ENCODE measurements at regions not wholly inside any gene's neighbourhood (a gene's known extent, or its start where the extent isn't known, plus 50 kb on each side); places are given as distances from the start of the nearest gene placed in this dataset.

DNA sequence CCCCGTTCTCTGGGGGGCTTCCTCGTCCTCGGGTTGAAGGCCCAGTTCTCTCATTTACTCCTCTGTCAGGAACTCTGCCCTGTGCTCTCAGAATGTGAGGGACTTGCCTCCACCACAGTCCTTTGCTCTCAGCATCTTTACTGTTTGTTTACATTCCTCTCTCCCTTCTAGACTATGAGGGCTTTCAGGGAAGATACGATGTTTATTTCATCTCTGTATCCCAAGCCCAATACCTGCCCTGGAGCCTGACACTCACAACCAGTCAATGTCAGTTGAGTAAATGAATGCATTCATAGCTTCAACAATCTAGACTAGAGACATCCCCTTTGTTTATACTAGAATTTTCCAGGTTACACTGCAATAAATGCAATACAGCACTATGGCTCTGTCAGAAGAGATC, 409.6 kb upstream of the CDH11 start:
- H3K27ac ChIP-seq (replicated peaks): no peak overlapping the region
- DNase-seq (ENCODE audit: low read depth in 1 of 2, low spot score in 1 of 2): no peak
- TF ChIP-seq, protein P1, sequence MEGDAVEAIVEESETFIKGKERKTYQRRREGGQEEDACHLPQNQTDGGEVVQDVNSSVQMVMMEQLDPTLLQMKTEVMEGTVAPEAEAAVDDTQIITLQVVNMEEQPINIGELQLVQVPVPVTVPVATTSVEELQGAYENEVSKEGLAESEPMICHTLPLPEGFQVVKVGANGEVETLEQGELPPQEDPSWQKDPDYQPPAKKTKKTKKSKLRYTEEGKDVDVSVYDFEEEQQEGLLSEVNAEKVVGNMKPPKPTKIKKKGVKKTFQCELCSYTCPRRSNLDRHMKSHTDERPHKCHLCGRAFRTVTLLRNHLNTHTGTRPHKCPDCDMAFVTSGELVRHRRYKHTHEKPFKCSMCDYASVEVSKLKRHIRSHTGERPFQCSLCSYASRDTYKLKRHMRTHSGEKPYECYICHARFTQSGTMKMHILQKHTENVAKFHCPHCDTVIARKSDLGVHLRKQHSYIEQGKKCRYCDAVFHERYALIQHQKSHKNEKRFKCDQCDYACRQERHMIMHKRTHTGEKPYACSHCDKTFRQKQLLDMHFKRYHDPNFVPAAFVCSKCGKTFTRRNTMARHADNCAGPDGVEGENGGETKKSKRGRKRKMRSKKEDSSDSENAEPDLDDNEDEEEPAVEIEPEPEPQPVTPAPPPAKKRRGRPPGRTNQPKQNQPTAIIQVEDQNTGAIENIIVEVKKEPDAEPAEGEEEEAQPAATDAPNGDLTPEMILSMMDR (IDR thresholded peaks at IDR 0.05; ENCODE audit: insufficient read depth, low read length): no peak
- TF ChIP-seq GABPA (IDR thresholded peaks at IDR 0.05; ENCODE audit: low read depth): no peak
- TF ChIP-seq, protein P2, sequence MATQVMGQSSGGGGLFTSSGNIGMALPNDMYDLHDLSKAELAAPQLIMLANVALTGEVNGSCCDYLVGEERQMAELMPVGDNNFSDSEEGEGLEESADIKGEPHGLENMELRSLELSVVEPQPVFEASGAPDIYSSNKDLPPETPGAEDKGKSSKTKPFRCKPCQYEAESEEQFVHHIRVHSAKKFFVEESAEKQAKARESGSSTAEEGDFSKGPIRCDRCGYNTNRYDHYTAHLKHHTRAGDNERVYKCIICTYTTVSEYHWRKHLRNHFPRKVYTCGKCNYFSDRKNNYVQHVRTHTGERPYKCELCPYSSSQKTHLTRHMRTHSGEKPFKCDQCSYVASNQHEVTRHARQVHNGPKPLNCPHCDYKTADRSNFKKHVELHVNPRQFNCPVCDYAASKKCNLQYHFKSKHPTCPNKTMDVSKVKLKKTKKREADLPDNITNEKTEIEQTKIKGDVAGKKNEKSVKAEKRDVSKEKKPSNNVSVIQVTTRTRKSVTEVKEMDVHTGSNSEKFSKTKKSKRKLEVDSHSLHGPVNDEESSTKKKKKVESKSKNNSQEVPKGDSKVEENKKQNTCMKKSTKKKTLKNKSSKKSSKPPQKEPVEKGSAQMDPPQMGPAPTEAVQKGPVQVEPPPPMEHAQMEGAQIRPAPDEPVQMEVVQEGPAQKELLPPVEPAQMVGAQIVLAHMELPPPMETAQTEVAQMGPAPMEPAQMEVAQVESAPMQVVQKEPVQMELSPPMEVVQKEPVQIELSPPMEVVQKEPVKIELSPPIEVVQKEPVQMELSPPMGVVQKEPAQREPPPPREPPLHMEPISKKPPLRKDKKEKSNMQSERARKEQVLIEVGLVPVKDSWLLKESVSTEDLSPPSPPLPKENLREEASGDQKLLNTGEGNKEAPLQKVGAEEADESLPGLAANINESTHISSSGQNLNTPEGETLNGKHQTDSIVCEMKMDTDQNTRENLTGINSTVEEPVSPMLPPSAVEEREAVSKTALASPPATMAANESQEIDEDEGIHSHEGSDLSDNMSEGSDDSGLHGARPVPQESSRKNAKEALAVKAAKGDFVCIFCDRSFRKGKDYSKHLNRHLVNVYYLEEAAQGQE (IDR thresholded peaks at IDR 0.05; ENCODE audit: insufficient replicate concordance, low read depth): no peak
- TF ChIP-seq SPI1 (IDR thresholded peaks at IDR 0.05; ENCODE audit: borderline replicate concordance, low read depth): no peak
- no peak for TF ChIP-seq POLR2AphosphoS5 (IDR thresholded peaks at IDR 0.05; ENCODE audit: low read depth)

DNA sequence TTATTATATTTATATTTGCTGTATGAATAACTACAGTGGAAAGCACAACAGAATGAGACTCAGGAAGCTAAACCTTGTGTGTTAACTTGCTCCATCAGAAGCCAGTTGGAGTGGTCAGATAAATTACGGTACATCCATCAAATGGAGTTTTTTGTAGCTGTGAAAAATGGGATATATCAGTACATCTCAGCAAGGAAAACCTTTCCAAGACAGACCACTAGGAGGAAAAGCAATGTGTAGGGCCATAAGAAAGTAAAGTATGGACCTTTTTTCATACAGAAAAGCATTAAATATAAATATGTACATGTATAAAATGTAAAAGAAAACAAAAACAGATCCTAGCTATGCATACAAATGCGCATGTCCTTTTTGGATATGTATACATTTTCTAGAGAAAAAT, 403.8 kb upstream of the CDH11 start:
- TF ChIP-seq POLR2AphosphoS5 (IDR thresholded peaks at IDR 0.05; ENCODE audit: low read depth) (no peak), GABPA (IDR thresholded peaks at IDR 0.05; ENCODE audit: low read depth) (no peak), SPI1 (IDR thresholded peaks at IDR 0.05; ENCODE audit: borderline replicate concordance, low read depth) (no peak)
- TF ChIP-seq, protein P1 (IDR thresholded peaks at IDR 0.05; ENCODE audit: insufficient read depth, low read length): no peak
- TF ChIP-seq, protein P2 (IDR thresholded peaks at IDR 0.05; ENCODE audit: insufficient replicate concordance, low read depth): no peak
- DNase-seq (ENCODE audit: low read depth in 1 of 2, low spot score in 1 of 2): no peak
- H3K4me3 ChIP-seq (replicated peaks; ENCODE audit: insufficient read depth, low read length): no peak overlapping the region
- no peak overlapping the region for H3K27ac ChIP-seq (replicated peaks)
- peaks cover 11% of the 10 kb centered on the region for H3K27me3 ChIP-seq (ENCODE audit: insufficient read depth, poor library complexity, severe bottlenecking)

More for the DNA sequence above, 409.6 kb upstream of the CDH11 start:
- Histone ChIP-seq H3K4me3 (replicated peaks; ENCODE audit: insufficient read depth, low read length) (no peak overlapping the region), H3K27me3 (ENCODE audit: insufficient read depth, poor library complexity, severe bottlenecking) (no peaks in the 10 kb centered on the region)

DNA sequence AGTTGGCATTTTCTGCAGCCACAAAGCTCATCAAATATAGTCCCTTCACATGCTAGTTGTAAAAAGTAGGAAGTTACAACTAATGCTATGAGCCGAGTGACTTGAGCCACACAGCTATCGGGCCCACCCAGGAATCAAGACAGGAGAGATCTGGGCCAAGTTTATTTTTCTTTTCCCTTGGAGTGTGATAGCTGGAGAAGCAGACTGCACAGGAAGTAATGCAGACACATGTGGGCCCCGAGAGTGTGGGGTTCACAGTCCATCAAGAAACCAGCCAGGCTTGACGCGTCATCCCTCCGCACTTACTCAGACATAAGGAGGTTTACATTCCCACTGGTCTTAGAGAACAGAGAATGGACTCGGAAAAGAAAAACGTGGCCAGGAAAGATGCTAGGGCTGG, 403.1 kb upstream of the CDH11 start:
- Histone ChIP-seq H3K4me3 (replicated peaks; ENCODE audit: insufficient read depth, low read length) (no peak overlapping the region), H3K27ac (replicated peaks) (no peak overlapping the region), H3K27me3 (ENCODE audit: insufficient read depth, poor library complexity, severe bottlenecking) (peaks cover 11% of the 10 kb centered on the region)
- no peak for DNase-seq (ENCODE audit: low read depth in 1 of 2, low spot score in 1 of 2)
- TF ChIP-seq, protein P1 (IDR thresholded peaks at IDR 0.05; ENCODE audit: insufficient read depth, low read length): no peak
- TF ChIP-seq, protein P2 (IDR thresholded peaks at IDR 0.05; ENCODE audit: insufficient replicate concordance, low read depth): no peak
- TF ChIP-seq POLR2AphosphoS5 (IDR thresholded peaks at IDR 0.05; ENCODE audit: low read depth) (no peak), GABPA (IDR thresholded peaks at IDR 0.05; ENCODE audit: low read depth) (no peak), SPI1 (IDR thresholded peaks at IDR 0.05; ENCODE audit: borderline replicate concordance, low read depth) (no peak)
